AG10803 (cell line): ENCODE measurements at regions not wholly inside any gene's neighbourhood (a gene's known extent, or its start where the extent isn't known, plus 50 kb on each side); places are given as distances from the start of the nearest gene placed in this dataset.

Source experiments
- DNase-seq: peaks from one replicate; pipeline ENCODE4 v3.0.0; 2010; ENCODE audit warnings: low read depth
- H3K4me3 ChIP-seq: 2 replicates; pipeline ENCODE4 v1.5.1; 2011; ENCODE audit warnings: mild to moderate bottlenecking, low read length, control low read depth
- CTCF ChIP-seq: conservative IDR thresholded peaks from 2 replicates; pipeline ENCODE4 v1.5.1; 2011; ENCODE audit warnings: mild to moderate bottlenecking, low read length, control low read depth, inconsistent platforms

- TF ChIP-seq CTCF = no peak
- H3K4me3 ChIP-seq = peak overlapping the region; percentile 68
These were observed 180.7 kb upstream of the KLF14 start for GRCh38 chr7:130914554-130915294.

GRCh38 chr7:130917669-130918128, 183.7 kb upstream of the KLF14 start:
- DNase-seq = no peak
- no peak overlapping the region for H3K4me3 ChIP-seq
- TF ChIP-seq CTCF = no peak

More at GRCh38 chr7:130914554-130915294, 180.7 kb upstream of the KLF14 start:
- no peak for DNase-seq

GRCh38 chr7:130918129-130919052, 184.4 kb upstream of the KLF14 start:
- no peak for DNase-seq
- TF ChIP-seq CTCF = no peak
- H3K4me3 ChIP-seq = no peak overlapping the region

- H3K4me3 ChIP-seq = no peak overlapping the region
- DNase-seq = no peak
- TF ChIP-seq CTCF = no peak
These were observed 185.5 kb upstream of the KLF14 start for GRCh38 chr7:130919316-130920103.

GRCh38 chr7:130920122-130920521, 186.1 kb upstream of the KLF14 start:
- H3K4me3 ChIP-seq = no peak overlapping the region
- no peak for TF ChIP-seq CTCF
- no peak for DNase-seq

GRCh38 chr7:130921391-130922180, 187.6 kb upstream of the KLF14 start:
- peak overlapping the region; percentile 37 for H3K4me3 ChIP-seq
- peak; percentile 85 for DNase-seq
- no peak; the same call in 1 of the 2 replicates for TF ChIP-seq CTCF
